HepG2 (cell line): ENCODE measurements at regions not wholly inside any gene's neighbourhood (a gene's known extent, or its start where the extent isn't known, plus 50 kb on each side); places are given as distances from the start of the nearest gene placed in this dataset.

ENCODE experiments used
- ATAC-seq: fragments of 200-7000 bp; cut with Tn5 transposase; 3 replicates; pipeline ENCODE4 v1.9.1; 2020; ENCODE audit warnings: mild to moderate bottlenecking, moderate library complexity
- BruUV-seq: library from RNA; stranded (reverse); fragments of 400-500 nt; replicated peaks from 2 replicates; lab custom pipeline; 2021; lab: Mats Ljungman, UMichigan
- CTCF ChIA-PET: fragments of 300-600 bp; formaldehyde crosslinking; extraction: SDS; loops from one replicate; lab custom pipeline; 2021; ENCODE audit warnings: low total read pairs, inconsistent platforms, low intra/inter-chr PET ratio; lab: Yijun Ruan, JAX
- POLR2A ChIA-PET: fragments of 350-600 bp; sonication (Branson Sonifier 250); formaldehyde crosslinking; loops from one replicate; lab custom pipeline; 2020; ENCODE audit warnings: antibody characterized with exemption, inconsistent platforms; lab: Yijun Ruan, JAX
- DNase-seq: peaks from one replicate; pipeline ENCODE4 v3.0.0-alpha.2; 2015; ENCODE audit warnings: low spot score
- FAIRE-seq: peaks from 3 replicates; lab custom pipeline; 2011; peaks lifted over from hg19 to GRCh38; lab: Jason Lieb, UNC
- H2AFZ ChIP-seq: one replicate; pipeline ENCODE4 v1.6.1; 2011; ENCODE audit warnings: low read length, inconsistent platforms
- H3K27ac ChIP-seq: fragments of 300-600 bp; 3 replicates; pipeline ENCODE4 v1.8.0; 2011; ENCODE audit warnings: mixed run types, mild to moderate bottlenecking, mixed read lengths, low read length, inconsistent platforms; ENCODE audit not compliant: insufficient read depth; ENCODE audit errors: extremely low read length
- H3K27me3 ChIP-seq, 2 experiments: fragments of 200-600 bp in 1 of 2; 2 replicates in 1 of 2; 3 replicates in 1 of 2; pipeline versions ENCODE4 v1.6.0 to v1.8.0; 2011; ENCODE audit warnings: low read length in 2 of 2, mild to moderate bottlenecking in 2 of 2, moderate library complexity in 2 of 2, inconsistent platforms in 1 of 2; ENCODE audit not compliant: insufficient read depth in 2 of 2, control insufficient read depth in 1 of 2
- H3K36me3 ChIP-seq, 2 experiments: fragments of 200-600 bp in 1 of 2; replicated peaks in 1 of 2; 2 replicates in 1 of 2; 3 replicates in 1 of 2; pipeline versions ENCODE4 v1.5.1 to v1.8.0; 2011; ENCODE audit warnings: low read length in 2 of 2, inconsistent platforms in 1 of 2; ENCODE audit not compliant: insufficient read depth in 2 of 2, control insufficient read depth in 1 of 2
- H3K4me1 ChIP-seq: 2 replicates; pipeline ENCODE4 v1.5.1; 2012; ENCODE audit warnings: low read length, inconsistent platforms; ENCODE audit not compliant: insufficient read depth
- H3K4me2 ChIP-seq: 2 replicates; pipeline ENCODE4 v1.6.0; 2011; ENCODE audit warnings: low read depth, low read length, inconsistent platforms
- H3K4me3 ChIP-seq, 3 experiments: fragments of 200-600 bp in 1 of 3; sonication (generic), shearing (Covaris generic) in 1 of 3; replicated peaks in 1 of 3; 2 replicates each; pipeline ENCODE4 v1.5.1; 2011 to 2016; ENCODE audit warnings: low read length in 3 of 3, inconsistent platforms in 2 of 3, low read depth in 2 of 3, mild to moderate bottlenecking in 2 of 3, control low read depth in 1 of 3, mixed read lengths in 1 of 3; ENCODE audit not compliant: insufficient read depth in 1 of 3
- H3K79me2 ChIP-seq: one replicate; pipeline ENCODE4 v1.6.1; 2011; ENCODE audit warnings: low read length, inconsistent platforms; ENCODE audit not compliant: insufficient read depth
- H3K9ac ChIP-seq: 2 replicates; pipeline ENCODE4 v1.6.0; 2011; ENCODE audit warnings: mild to moderate bottlenecking, low read depth, low read length, inconsistent platforms; ENCODE audit not compliant: insufficient read depth
- H3K9me3 ChIP-seq: 2 replicates; pipeline ENCODE4 v1.5.1; 2012; ENCODE audit warnings: mild to moderate bottlenecking, low read length
- H4K20me1 ChIP-seq: 2 replicates; pipeline ENCODE4 v1.6.0; 2011; ENCODE audit warnings: inconsistent platforms, mild to moderate bottlenecking, low read length, moderate library complexity; ENCODE audit not compliant: insufficient read depth
- CHD4 ChIP-seq: fragments of 200-600 bp; sonication (generic); IDR thresholded peaks from 2 replicates; pipeline ENCODE4 v1.7.0; 2017; ENCODE audit warnings: mild to moderate bottlenecking, low read length, borderline replicate concordance
- HNRNPUL1 ChIP-seq: fragments of 200-400 bp; formaldehyde crosslinking; IDR thresholded peaks from 2 replicates; pipeline ENCODE4 v1.6.1; 2017; ENCODE audit warnings: low read depth, mild to moderate bottlenecking, low read length, moderate library complexity
- JUN ChIP-seq: sonication (generic); formaldehyde crosslinking; IDR thresholded peaks from 2 replicates; pipeline ENCODE4 v1.4.0; 2020; ENCODE audit warnings: mild to moderate bottlenecking, missing genetic modification reagents
- NRL ChIP-seq: sonication (generic); formaldehyde crosslinking; IDR thresholded peaks from 2 replicates; pipeline ENCODE4 v1.5.0; 2020; ENCODE audit warnings: missing genetic modification reagents, mild to moderate bottlenecking, moderate library complexity, borderline replicate concordance
- PHF5A ChIP-seq: IDR thresholded peaks from one replicate; pipeline ENCODE4 v1.6.1; 2018; ENCODE audit warnings: low read depth, missing genetic modification reagents; ENCODE audit not compliant: unreplicated experiment
- RNF2 ChIP-seq: fragments of 450-650 bp; conservative IDR thresholded peaks from 2 replicates; pipeline ENCODE4 v1.6.1; 2016; ENCODE audit warnings: low read depth
- ZBTB7B ChIP-seq: sonication (generic); formaldehyde crosslinking; IDR thresholded peaks from 2 replicates; pipeline ENCODE4 v1.4.0; 2020; ENCODE audit warnings: missing genetic modification reagents
- ZNF335 ChIP-seq: sonication (generic); formaldehyde crosslinking; IDR thresholded peaks from 2 replicates; pipeline ENCODE4 v1.4.0; 2020; ENCODE audit warnings: missing genetic modification reagents
- ZNF629 ChIP-seq: sonication (generic); formaldehyde crosslinking; conservative IDR thresholded peaks from 2 replicates; pipeline ENCODE4 v1.5.0; 2020; ENCODE audit warnings: missing genetic modification reagents
- ZNF770 ChIP-seq: sonication (generic); formaldehyde crosslinking; IDR thresholded peaks from 2 replicates; pipeline ENCODE4 v1.5.0; 2020; ENCODE audit warnings: mild to moderate bottlenecking, missing genetic modification reagents
- WGBS: methylation state at CpG from one replicate; pipeline ENCODE4 v1.1.6; 2017; ENCODE audit warnings: low lambda C conversion rate; 5-methylcytosine and 5-hydroxymethylcytosine counted together
- in situ Hi-C: cut with HindIII; loops from 2 replicates; pipeline ENCODE4 v1.10.0; 2017; ENCODE audit warnings: low pct_unique_long_range_greater_than_20kb; ENCODE audit not compliant: extremely low pct_ligation_motif_present
- intact Hi-C: fragments of 100-400 bp; cut with micrococcal nuclease; formaldehyde crosslinking; loops from one replicate; pipeline ENCODE4 v1.10.0; 2022; ENCODE audit not compliant: unreplicated experiment
- TF ChIP-seq, protein P1 (sequence below): IDR thresholded peaks from 2 replicates; pipeline ENCODE4 v1.6.1; 2016; ENCODE audit warnings: missing compliant biosample characterization, missing genetic modification reagents, borderline replicate concordance
- TF ChIP-seq, protein P2 (sequence below), 2 experiments: IDR thresholded peaks; 2 replicates each; pipeline ENCODE4 v1.6.1; 2011 to 2012; ENCODE audit warnings: low read length in 2 of 2, borderline replicate concordance in 1 of 2, low read depth in 1 of 2, mild to moderate bottlenecking in 1 of 2, moderate library complexity in 1 of 2

- no peak for ATAC-seq
- no peak overlapping the region for H3K9ac ChIP-seq
- no peaks in the 10 kb centered on the region for H4K20me1 ChIP-seq
- no TSS peak for BruUV-seq
- no peak overlapping the region for H2AFZ ChIP-seq
- no peaks in the 10 kb centered on the region for H3K79me2 ChIP-seq
- H3K27ac ChIP-seq: no peak overlapping the region
- intact Hi-C loops (no loop called here), in situ Hi-C loops (no loop called here)
- 88% methylated on average over 10 of the region's 10 CpGs for WGBS
- no peak for FAIRE-seq
- no peak overlapping the region for H3K4me3 ChIP-seq
- H3K4me1 ChIP-seq: no peaks in the 10 kb centered on the region
- TF ChIP-seq ZBTB7B (CRISPR knock-in tag) (no peak), ZNF629 (CRISPR knock-in tag) (no peak)
- TF ChIP-seq, protein P1, sequence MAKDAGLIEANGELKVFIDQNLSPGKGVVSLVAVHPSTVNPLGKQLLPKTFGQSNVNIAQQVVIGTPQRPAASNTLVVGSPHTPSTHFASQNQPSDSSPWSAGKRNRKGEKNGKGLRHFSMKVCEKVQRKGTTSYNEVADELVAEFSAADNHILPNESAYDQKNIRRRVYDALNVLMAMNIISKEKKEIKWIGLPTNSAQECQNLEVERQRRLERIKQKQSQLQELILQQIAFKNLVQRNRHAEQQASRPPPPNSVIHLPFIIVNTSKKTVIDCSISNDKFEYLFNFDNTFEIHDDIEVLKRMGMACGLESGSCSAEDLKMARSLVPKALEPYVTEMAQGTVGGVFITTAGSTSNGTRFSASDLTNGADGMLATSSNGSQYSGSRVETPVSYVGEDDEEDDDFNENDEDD (CRISPR knock-in tag): no peak
- no peaks in the 10 kb centered on the region for H3K27me3 ChIP-seq
- no peak overlapping the region for H3K4me2 ChIP-seq
- POLR2A ChIA-PET: no interaction called here
- no peaks in the 10 kb centered on the region for H3K36me3 ChIP-seq
- DNase-seq: no peak
- H3K9me3 ChIP-seq: peaks cover 19% of the 10 kb centered on the region
- CTCF ChIA-PET: no interaction called here
Measured at GRCh38 chr12:104823985-104824461, 134.1 kb downstream of the SLC41A2 start.

DNA sequence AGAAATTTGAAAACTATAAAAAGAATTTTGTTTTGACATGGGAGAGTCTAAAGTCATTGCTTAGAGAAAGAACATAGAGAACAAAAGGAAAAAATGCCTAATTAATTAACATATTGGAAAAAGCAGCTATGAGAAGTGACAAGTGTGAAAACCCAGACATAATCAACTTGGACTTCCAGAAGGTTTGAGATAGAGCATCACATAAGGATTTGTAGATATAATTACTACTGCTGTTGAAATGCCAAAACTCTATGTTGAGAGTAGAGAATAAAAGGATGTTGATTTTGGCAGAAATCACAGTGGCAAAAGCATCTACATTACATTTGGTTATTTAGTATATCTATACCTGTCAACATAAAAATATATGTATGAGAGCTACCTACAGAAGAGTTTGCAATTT is 135.1 kb downstream of the SLC41A2 start:
- Histone ChIP-seq H3K36me3 (no peaks in the 10 kb centered on the region), H3K4me1 (no peaks in the 10 kb centered on the region), H3K4me2 (no peak overlapping the region)
- no peak for DNase-seq
- TF ChIP-seq ZNF335 (CRISPR knock-in tag) (no peak), JUN (no peak), ZNF770 (no peak), NRL (CRISPR knock-in tag) (no peak), PHF5A (CRISPR knock-in tag) (no peak), HNRNPUL1 (no peak), RNF2 (no peak), CHD4 (no peak)
- TF ChIP-seq, protein P2, sequence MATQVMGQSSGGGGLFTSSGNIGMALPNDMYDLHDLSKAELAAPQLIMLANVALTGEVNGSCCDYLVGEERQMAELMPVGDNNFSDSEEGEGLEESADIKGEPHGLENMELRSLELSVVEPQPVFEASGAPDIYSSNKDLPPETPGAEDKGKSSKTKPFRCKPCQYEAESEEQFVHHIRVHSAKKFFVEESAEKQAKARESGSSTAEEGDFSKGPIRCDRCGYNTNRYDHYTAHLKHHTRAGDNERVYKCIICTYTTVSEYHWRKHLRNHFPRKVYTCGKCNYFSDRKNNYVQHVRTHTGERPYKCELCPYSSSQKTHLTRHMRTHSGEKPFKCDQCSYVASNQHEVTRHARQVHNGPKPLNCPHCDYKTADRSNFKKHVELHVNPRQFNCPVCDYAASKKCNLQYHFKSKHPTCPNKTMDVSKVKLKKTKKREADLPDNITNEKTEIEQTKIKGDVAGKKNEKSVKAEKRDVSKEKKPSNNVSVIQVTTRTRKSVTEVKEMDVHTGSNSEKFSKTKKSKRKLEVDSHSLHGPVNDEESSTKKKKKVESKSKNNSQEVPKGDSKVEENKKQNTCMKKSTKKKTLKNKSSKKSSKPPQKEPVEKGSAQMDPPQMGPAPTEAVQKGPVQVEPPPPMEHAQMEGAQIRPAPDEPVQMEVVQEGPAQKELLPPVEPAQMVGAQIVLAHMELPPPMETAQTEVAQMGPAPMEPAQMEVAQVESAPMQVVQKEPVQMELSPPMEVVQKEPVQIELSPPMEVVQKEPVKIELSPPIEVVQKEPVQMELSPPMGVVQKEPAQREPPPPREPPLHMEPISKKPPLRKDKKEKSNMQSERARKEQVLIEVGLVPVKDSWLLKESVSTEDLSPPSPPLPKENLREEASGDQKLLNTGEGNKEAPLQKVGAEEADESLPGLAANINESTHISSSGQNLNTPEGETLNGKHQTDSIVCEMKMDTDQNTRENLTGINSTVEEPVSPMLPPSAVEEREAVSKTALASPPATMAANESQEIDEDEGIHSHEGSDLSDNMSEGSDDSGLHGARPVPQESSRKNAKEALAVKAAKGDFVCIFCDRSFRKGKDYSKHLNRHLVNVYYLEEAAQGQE (IDR thresholded peaks at IDR 0.05; ENCODE audit: borderline replicate concordance in 1 of 2, low read depth in 1 of 2, low read length in 2 of 2): no peak
- TF ChIP-seq, all 625 proteins: peak for 0
- CTCF ChIA-PET: no interaction called here
- no TSS peak for BruUV-seq
- Histone ChIP-seq H3K27me3 (no peaks in the 10 kb centered on the region), H3K9ac (no peak overlapping the region), H4K20me1 (no peaks in the 10 kb centered on the region), H2AFZ (no peak overlapping the region), H3K4me3 (no peak overlapping the region), H3K27ac (no peak overlapping the region), H3K9me3 (peaks cover 19% of the 10 kb centered on the region), H3K79me2 (no peaks in the 10 kb centered on the region)
- POLR2A ChIA-PET: no interaction called here
- in situ Hi-C loops: no loop called here
- no peak for ATAC-seq
- FAIRE-seq: no peak
- intact Hi-C loops: no loop called here
